ENCODE measurements at regions not wholly inside any gene's neighbourhood (a gene's known extent, or its start where the extent isn't known, plus 50 kb on each side); places are given as distances from the start of the nearest gene placed in this dataset.

DNA sequence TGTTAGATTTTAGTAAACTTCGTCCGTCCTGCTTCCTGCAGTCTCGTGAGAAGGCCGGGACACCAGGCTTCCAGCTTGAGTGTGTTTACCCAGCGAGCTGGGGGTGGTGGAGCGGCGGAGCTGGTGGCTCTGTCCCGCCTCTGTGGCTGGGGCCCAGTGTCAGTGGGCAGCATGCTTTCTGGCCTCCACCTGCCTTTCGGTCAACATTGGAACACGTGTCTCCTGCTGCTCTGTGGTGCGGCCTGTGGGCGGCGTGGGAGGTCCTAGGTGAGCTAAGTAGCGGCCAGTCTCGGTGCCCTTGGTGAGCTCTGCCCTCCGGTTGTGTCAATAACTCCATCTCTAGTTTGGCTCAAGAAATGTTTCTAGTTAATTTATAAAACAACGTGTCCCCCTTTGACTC lies 125.9 kb downstream of the GADD45G start:
- Histone ChIP-seq H3K9me3 (ENCODE audit: control insufficient read depth, low read length) (no peaks in the 10 kb centered on the region), H3K36me3 (ENCODE audit: control insufficient read depth, insufficient read depth, low read length) (no peaks in the 10 kb centered on the region), H3K27me3 (ENCODE audit: control insufficient read depth, insufficient read depth, low read length, poor library complexity, severe bottlenecking) (no peaks in the 10 kb centered on the region), H3K4me3 (ENCODE audit: insufficient read depth, low read depth, low read length) (no peak overlapping the region), H3K4me1 (ENCODE audit: control insufficient read depth, insufficient read depth, low read length) (peaks cover 14% of the 10 kb centered on the region), H3K27ac (ENCODE audit: insufficient read depth, low read depth, low read length, poor library complexity, severe bottlenecking) (no peak overlapping the region)
- WGBS, 2 experiments = 88% methylated on average over 17 of the region's 17 CpGs

DNA sequence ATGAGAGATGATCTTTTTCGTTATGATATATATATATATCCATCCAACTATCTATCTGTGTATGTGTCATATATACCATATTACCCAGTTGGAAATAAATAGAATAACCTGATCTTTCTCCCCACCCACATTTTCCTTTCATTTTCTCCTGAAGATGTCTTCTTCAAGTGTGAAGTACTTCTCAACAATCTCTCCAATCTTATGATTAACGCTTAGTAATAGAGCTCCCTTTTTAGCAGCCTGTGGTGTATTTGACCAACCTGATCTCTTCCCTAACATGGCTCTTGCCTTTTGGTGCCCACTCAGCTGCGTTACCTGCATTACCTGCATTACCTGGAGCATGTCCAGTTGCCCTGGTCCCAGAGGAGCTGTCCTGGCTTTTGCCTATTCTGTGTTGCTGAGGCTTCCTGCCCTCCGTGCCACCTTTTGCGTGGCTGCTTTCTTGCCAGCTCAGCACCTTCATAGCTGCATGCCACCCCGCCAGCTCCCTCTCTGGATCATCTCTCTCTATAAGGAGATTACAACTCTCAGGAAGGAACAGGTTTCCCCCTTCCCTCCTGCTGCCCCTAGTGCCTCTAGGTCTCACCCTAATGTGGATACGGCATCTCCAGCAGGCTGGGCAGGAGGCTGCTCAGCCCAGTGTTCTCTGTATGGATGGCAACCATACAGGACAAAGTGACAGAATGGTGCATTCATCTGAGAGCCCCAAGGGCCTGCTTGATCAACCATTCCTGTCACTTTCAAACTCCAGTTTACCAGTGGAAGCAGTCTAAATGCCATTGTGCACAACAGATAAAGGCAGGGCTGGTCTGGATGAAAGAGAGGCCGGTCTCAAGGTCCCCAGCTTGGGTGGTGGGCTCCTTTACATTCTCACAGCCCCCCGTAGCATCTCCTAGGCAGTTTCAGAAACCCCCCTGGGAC lies 126.7 kb downstream of the GADD45G start:
- Histone ChIP-seq H3K36me3 (ENCODE audit: control insufficient read depth, insufficient read depth, low read length) (no peaks in the 10 kb centered on the region), H3K4me1 (ENCODE audit: control insufficient read depth, insufficient read depth, low read length) (peaks cover 14% of the 10 kb centered on the region), H3K27ac (ENCODE audit: insufficient read depth, low read depth, low read length, poor library complexity, severe bottlenecking) (no peak overlapping the region), H3K4me3 (ENCODE audit: insufficient read depth, low read depth, low read length) (no peak overlapping the region), H3K27me3 (ENCODE audit: control insufficient read depth, insufficient read depth, low read length, poor library complexity, severe bottlenecking) (no peaks in the 10 kb centered on the region), H3K9me3 (ENCODE audit: control insufficient read depth, low read length) (no peaks in the 10 kb centered on the region)
- WGBS, 2 experiments = 90 to 93% methylated on average over 8 to 9 of the region's 9 CpGs

DNA sequence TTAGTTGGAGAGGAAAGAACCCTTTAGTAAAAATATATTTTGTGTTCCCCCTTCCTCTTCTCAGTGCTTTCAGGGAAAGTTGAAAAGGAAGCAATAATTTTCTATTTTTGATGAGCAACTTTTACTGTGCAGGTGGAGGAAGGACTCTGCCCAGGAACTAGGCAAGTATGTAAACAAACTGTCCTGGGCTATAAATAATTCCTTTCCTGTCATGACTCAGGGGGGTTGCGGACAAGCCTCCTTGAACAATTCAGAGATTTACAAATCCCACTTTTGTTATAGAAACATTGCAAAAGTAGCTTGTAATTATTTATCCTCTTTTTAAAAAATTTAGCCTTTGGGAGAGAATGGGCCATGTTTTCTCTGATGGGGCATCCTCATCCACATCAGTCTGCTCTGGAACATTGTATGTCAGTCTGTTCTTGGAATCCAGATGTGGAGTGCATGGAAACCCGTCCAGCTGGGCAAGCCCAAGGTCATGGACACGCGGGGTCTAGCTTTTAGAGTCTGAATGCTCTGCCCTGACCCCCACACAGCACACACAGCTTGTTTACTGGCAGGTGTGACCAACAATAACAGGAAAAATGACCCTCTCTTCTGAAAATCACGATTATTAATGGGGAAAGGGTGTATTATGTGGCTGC lies 127.6 kb downstream of the GADD45G start:
- WGBS, 2 experiments = 88 to 92% methylated on average over 4 to 5 of the region's 5 CpGs
- Histone ChIP-seq H3K27me3 (ENCODE audit: control insufficient read depth, insufficient read depth, low read length, poor library complexity, severe bottlenecking) (no peaks in the 10 kb centered on the region), H3K4me3 (ENCODE audit: insufficient read depth, low read depth, low read length) (no peak overlapping the region), H3K4me1 (ENCODE audit: control insufficient read depth, insufficient read depth, low read length) (peaks cover 14% of the 10 kb centered on the region), H3K36me3 (ENCODE audit: control insufficient read depth, insufficient read depth, low read length) (no peaks in the 10 kb centered on the region), H3K9me3 (ENCODE audit: control insufficient read depth, low read length) (no peaks in the 10 kb centered on the region), H3K27ac (ENCODE audit: insufficient read depth, low read depth, low read length, poor library complexity, severe bottlenecking) (no peak overlapping the region)

DNA sequence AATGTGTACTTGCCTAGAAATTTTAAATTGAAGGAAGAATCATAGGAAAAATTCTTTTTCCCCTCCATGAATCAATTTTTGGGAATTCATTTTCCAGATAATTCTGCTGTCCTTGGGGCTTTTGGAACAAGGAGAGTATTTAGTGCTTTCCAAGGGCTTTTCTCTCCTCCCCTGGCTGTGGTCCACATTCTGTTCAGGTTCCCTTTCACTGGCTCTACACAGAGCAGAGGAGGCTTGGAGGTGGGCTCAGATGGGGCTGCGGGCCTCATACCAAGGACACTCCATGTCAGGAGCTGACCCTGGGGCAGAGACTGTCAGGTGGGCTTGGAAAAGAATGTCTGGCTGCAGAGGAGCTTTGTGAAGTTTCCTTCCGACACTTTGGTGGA lies 128.1 kb downstream of the GADD45G start:
- no peak overlapping the region for H3K4me3 ChIP-seq (ENCODE audit: insufficient read depth, low read depth, low read length)
- H3K4me1 ChIP-seq (ENCODE audit: control insufficient read depth, insufficient read depth, low read length) = peaks cover 14% of the 10 kb centered on the region
- 91 to 98% methylated on average over 2 of the region's 2 CpGs for WGBS, 2 experiments
- no peaks in the 10 kb centered on the region for H3K36me3 ChIP-seq (ENCODE audit: control insufficient read depth, insufficient read depth, low read length)
- no peaks in the 10 kb centered on the region for H3K9me3 ChIP-seq (ENCODE audit: control insufficient read depth, low read length)
- H3K27ac ChIP-seq (ENCODE audit: insufficient read depth, low read depth, low read length, poor library complexity, severe bottlenecking) = no peak overlapping the region
- H3K27me3 ChIP-seq (ENCODE audit: control insufficient read depth, insufficient read depth, low read length, poor library complexity, severe bottlenecking) = no peaks in the 10 kb centered on the region

DNA sequence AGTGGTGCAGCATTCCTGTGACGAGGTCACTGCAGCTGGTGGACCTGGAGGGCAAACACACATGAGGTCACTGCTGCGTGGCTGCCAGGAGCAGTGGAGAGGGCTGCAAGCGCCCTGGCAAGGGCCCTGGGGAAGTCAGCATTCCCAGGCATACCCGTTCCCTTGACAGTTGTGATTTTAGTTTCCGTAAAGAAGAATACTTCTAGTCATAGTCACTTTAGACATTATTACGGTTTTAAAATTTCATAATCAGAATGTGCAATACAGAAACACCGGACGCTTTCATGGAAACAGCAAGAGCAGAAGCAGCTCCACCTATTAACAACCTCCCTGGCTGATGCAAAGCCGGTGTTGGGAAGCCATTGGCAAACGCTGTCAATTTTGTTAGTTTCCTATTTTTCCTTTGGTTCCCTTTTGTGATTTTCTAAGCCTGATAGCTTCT lies 129.8 kb downstream of the GADD45G start:
- Histone ChIP-seq H3K9me3 (ENCODE audit: control insufficient read depth, low read length) (no peaks in the 10 kb centered on the region), H3K27ac (ENCODE audit: insufficient read depth, low read depth, low read length, poor library complexity, severe bottlenecking) (no peak overlapping the region), H3K4me3 (ENCODE audit: insufficient read depth, low read depth, low read length) (no peak overlapping the region), H3K4me1 (ENCODE audit: control insufficient read depth, insufficient read depth, low read length) (peaks cover 5% of the 10 kb centered on the region), H3K27me3 (ENCODE audit: control insufficient read depth, insufficient read depth, low read length, poor library complexity, severe bottlenecking) (no peaks in the 10 kb centered on the region), H3K36me3 (ENCODE audit: control insufficient read depth, insufficient read depth, low read length) (no peaks in the 10 kb centered on the region)
- WGBS, 2 experiments = 94 to 95% methylated on average over 10 of the region's 10 CpGs

DNA sequence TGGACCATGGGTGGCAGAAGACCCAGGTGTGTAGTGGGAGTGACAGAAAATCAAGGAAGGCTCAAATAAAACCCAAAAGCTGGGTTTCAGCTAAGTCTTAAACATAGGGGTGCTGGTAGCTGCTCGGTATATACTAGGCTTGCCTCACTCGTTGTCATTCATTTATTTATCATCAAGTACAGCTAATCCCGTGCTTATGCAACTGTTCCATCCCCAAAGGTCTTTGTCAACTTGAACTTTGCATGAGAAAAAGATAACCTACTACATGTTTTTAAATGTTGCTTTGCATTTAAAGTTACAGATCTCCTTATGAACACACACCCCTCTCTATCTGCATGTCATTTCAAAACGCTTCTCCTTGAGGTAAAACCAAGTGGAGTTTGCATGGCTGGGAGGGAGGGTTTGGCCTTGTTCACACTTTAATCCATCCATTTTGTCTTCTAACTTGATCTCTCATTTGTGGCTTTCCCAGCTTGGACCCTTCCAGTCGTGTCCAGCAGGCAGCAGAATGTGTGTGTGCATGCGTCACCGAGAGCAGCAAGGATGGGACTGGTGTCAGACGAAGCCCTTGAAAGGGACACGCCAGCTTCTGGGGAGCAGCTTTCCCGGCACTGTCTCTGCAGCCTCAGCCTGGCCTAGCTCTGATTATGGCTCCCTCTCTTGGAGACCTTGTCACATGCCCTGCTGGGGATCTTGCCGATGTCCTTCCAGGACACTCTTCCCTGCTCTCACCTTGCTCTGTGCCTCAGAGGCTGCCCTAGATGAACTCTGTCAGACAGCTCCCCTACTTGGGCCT lies 133.5 kb downstream of the GADD45G start:
- H3K9me3 ChIP-seq (ENCODE audit: control insufficient read depth, low read length) = no peaks in the 10 kb centered on the region
- WGBS, 2 experiments = 81% methylated on average over 11 of the region's 11 CpGs
- H3K4me3 ChIP-seq (ENCODE audit: insufficient read depth, low read depth, low read length) = no peak overlapping the region
- no peak overlapping the region for H3K27ac ChIP-seq (ENCODE audit: insufficient read depth, low read depth, low read length, poor library complexity, severe bottlenecking)
- no peaks in the 10 kb centered on the region for H3K27me3 ChIP-seq (ENCODE audit: control insufficient read depth, insufficient read depth, low read length, poor library complexity, severe bottlenecking)
- peaks cover 5% of the 10 kb centered on the region for H3K4me1 ChIP-seq (ENCODE audit: control insufficient read depth, insufficient read depth, low read length)
- no peaks in the 10 kb centered on the region for H3K36me3 ChIP-seq (ENCODE audit: control insufficient read depth, insufficient read depth, low read length)

DNA sequence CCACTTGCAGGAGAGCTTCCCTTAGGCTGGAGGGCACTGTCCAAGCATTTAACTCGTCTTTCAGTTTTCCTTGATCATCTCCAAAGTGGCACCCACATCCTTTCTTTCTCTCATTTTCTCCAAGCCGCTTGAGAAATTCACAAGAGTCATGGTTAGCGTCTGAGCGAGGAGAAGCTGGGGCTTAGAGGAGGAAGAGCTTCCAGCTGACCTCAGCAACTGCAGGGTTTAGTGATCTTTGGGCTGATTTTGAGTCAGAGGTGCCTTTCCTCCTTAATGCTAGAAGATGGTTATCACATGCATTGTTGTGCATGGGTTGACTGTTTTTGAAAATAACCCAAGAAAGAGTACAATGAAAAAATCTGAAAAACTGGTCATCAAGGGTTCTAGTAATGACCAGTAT lies 134.7 kb downstream of the GADD45G start:
- no peaks in the 10 kb centered on the region for H3K9me3 ChIP-seq (ENCODE audit: control insufficient read depth, low read length)

DNA sequence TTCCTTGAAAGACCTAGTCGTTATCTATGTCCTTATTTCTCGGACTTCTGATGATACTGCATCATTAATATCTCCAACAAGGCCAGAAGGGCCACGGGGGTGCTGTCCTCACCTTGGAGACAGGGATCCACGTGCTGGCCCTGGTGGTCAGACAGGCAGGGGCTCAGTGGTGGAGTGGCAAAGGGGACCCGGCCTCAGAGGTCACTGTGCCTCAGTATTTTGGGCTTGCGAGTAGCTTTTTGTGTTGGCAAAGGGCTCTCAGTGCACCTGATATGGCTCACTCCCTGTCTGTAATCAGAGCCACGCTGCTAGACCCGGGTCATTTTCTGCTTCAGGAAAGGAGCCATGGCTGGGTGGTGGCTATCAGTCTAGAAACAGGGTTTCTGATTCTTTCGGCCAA lies 135.1 kb downstream of the GADD45G start:
- Histone ChIP-seq H3K9me3 (ENCODE audit: control insufficient read depth, low read length) (no peaks in the 10 kb centered on the region), H3K4me3 (ENCODE audit: insufficient read depth, low read depth, low read length) (no peak overlapping the region), H3K27ac (ENCODE audit: insufficient read depth, low read depth, low read length, poor library complexity, severe bottlenecking) (no peak overlapping the region), H3K36me3 (ENCODE audit: control insufficient read depth, insufficient read depth, low read length) (no peaks in the 10 kb centered on the region), H3K27me3 (ENCODE audit: control insufficient read depth, insufficient read depth, low read length, poor library complexity, severe bottlenecking) (no peaks in the 10 kb centered on the region), H3K4me1 (ENCODE audit: control insufficient read depth, insufficient read depth, low read length) (peaks cover 15% of the 10 kb centered on the region)
- WGBS, 2 experiments = 90 to 92% methylated on average over 9 of the region's 9 CpGs

More for the DNA sequence above, 134.7 kb downstream of the GADD45G start:
- no peaks in the 10 kb centered on the region for H3K36me3 ChIP-seq (ENCODE audit: control insufficient read depth, insufficient read depth, low read length)
- H3K27ac ChIP-seq (ENCODE audit: insufficient read depth, low read depth, low read length, poor library complexity, severe bottlenecking) = no peak overlapping the region
- WGBS, 2 experiments = 96 to 99% methylated on average over 4 of the region's 4 CpGs
- H3K27me3 ChIP-seq (ENCODE audit: control insufficient read depth, insufficient read depth, low read length, poor library complexity, severe bottlenecking) = no peaks in the 10 kb centered on the region
- H3K4me3 ChIP-seq (ENCODE audit: insufficient read depth, low read depth, low read length) = no peak overlapping the region
- H3K4me1 ChIP-seq (ENCODE audit: control insufficient read depth, insufficient read depth, low read length) = peaks cover 15% of the 10 kb centered on the region

DNA sequence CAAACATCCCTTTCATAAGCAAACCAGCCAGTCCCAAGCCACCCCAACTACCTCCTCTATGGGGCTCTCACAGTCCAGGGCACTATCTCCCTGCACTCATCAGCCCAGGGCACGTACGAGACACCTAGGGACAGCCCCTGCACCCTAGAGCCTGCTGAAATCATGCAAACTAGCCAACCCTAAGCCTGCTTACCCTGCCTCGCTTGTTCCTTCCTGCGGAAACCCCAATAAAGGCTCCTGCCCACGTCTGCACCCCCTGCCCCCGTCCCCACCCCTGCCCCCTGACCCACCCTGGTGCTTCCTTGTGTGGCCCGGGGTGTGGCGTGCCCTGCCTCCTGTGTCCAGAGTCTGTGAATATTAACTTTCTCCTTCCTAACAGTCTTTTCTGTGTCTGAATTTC lies 135.9 kb downstream of the GADD45G start:
- Histone ChIP-seq H3K9me3 (ENCODE audit: control insufficient read depth, low read length) (no peaks in the 10 kb centered on the region), H3K4me1 (ENCODE audit: control insufficient read depth, insufficient read depth, low read length) (peaks cover 15% of the 10 kb centered on the region), H3K27ac (ENCODE audit: insufficient read depth, low read depth, low read length, poor library complexity, severe bottlenecking) (no peak overlapping the region), H3K4me3 (ENCODE audit: insufficient read depth, low read depth, low read length) (no peak overlapping the region), H3K36me3 (ENCODE audit: control insufficient read depth, insufficient read depth, low read length) (no peaks in the 10 kb centered on the region), H3K27me3 (ENCODE audit: control insufficient read depth, insufficient read depth, low read length, poor library complexity, severe bottlenecking) (no peaks in the 10 kb centered on the region)
- 90 to 93% methylated on average over 8 of the region's 8 CpGs for WGBS, 2 experiments

DNA sequence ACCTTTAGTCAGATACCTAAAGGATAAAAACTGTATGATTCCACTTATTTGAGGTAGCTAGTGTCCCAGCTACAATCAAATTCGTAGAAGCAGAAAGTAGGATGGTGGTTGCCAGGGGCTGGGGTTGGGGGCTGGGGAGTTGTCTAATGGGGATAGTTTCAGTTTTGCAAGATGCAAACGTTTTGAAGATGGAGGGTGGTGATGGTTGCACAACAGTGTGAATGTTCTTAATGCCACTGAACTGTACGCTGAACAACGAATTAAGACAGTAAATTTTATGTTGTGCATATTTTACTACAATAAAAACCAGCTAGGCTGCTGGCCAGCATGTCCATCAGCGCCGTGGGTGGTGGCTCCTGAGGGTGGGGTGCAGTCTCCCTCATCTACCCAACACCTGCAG lies 137.8 kb downstream of the GADD45G start:
- no peaks in the 10 kb centered on the region for H3K27me3 ChIP-seq (ENCODE audit: control insufficient read depth, insufficient read depth, low read length, poor library complexity, severe bottlenecking)
- no peaks in the 10 kb centered on the region for H3K36me3 ChIP-seq (ENCODE audit: control insufficient read depth, insufficient read depth, low read length)
- H3K9me3 ChIP-seq (ENCODE audit: control insufficient read depth, low read length) = no peaks in the 10 kb centered on the region
- H3K4me3 ChIP-seq (ENCODE audit: insufficient read depth, low read depth, low read length) = no peak overlapping the region
- H3K27ac ChIP-seq (ENCODE audit: insufficient read depth, low read depth, low read length, poor library complexity, severe bottlenecking) = no peak overlapping the region
- H3K4me1 ChIP-seq (ENCODE audit: control insufficient read depth, insufficient read depth, low read length) = peaks cover 15% of the 10 kb centered on the region
- 94 to 96% methylated on average over 6 of the region's 6 CpGs for WGBS, 2 experiments
